ENCODE measurements at regions not wholly inside any gene's neighbourhood (a gene's known extent, or its start where the extent isn't known, plus 50 kb on each side); places are given as distances from the start of the nearest gene placed in this dataset.

DNA sequence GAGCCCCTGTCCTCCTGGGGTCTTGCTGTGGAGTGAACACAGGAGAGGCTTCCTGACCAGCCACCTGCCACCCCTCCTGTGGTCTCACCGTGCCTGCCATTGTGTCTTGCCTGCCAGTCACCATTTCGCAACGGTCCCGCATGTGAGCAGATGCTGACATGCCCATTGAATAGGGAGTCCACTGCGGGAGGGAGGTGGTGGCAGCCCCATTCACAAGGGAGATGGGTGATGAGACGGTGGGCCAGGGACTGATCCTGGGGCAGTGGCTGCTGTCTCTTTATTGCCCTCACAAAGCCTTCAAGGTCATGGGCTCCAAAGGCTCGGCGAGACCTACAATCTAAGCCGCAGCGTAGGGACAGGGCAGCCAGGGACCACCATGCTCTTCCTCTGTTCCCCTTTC is 76.0 kb upstream of the NPTX2 start:
- H3K23ac ChIP-seq (ENCODE audit: low read length) = no peak overlapping the region
- H3K4me2 ChIP-seq (ENCODE audit: low read length) = no peak overlapping the region
- H3K27me3 ChIP-seq (ENCODE audit: insufficient read depth, low read length, poor library complexity) = no peaks in the 10 kb centered on the region
- no CpG with 5 or more reads among the region's 10 CpGs for WGBS (ENCODE audit: extremely low coverage, insufficient coverage, low lambda C conversion rate)
- no peak overlapping the region for H3K27ac ChIP-seq (ENCODE audit: low read depth, low read length)
- no peak overlapping the region for H2BK120ac ChIP-seq (ENCODE audit: low read depth, low read length)
- H3K4me3 ChIP-seq (ENCODE audit: low read length) = no peak overlapping the region
- no peak overlapping the region for H3K4ac ChIP-seq (ENCODE audit: low read depth, low read length)
- no peaks in the 10 kb centered on the region for H3K4me1 ChIP-seq (ENCODE audit: control insufficient read depth, low read depth, low read length)
- H4K8ac ChIP-seq (ENCODE audit: low read depth, low read length) = no peak overlapping the region
- H2BK5ac ChIP-seq (ENCODE audit: low read length) = no peak overlapping the region
- H3K36me3 ChIP-seq (ENCODE audit: control insufficient read depth, insufficient read depth, low read length) = no peaks in the 10 kb centered on the region
- no peak overlapping the region for H3K18ac ChIP-seq (ENCODE audit: low read length)
- no peaks in the 10 kb centered on the region for H3K79me2 ChIP-seq (ENCODE audit: control insufficient read depth, insufficient read depth, low read length)
- H4K5ac ChIP-seq (ENCODE audit: low read length) = no peak overlapping the region
- no peak overlapping the region for H2BK15ac ChIP-seq (replicated peaks; ENCODE audit: low read depth)
- DNase-seq = no peak
- no peaks in the 10 kb centered on the region for H3K79me1 ChIP-seq (ENCODE audit: low read length)
- H3K9ac ChIP-seq (ENCODE audit: low read length) = no peak overlapping the region
- H2AK5ac ChIP-seq (ENCODE audit: low read length) = no peak overlapping the region
- no peak overlapping the region for H3K56ac ChIP-seq (ENCODE audit: low read length)

GRCh38 chr7:98539865-98540264 is 77.2 kb upstream of the NPTX2 start:
- H3K23ac ChIP-seq (ENCODE audit: low read length) = no peak overlapping the region
- H3K9ac ChIP-seq (ENCODE audit: low read length) = no peak overlapping the region
- H2BK15ac ChIP-seq (replicated peaks; ENCODE audit: low read depth) = no peak overlapping the region
- H3K4me3 ChIP-seq (ENCODE audit: low read length) = no peak overlapping the region
- H2AK5ac ChIP-seq (ENCODE audit: low read length) = no peak overlapping the region
- no CpG with 5 or more reads among the region's 1 CpG for WGBS (ENCODE audit: extremely low coverage, insufficient coverage, low lambda C conversion rate)
- H3K79me2 ChIP-seq (ENCODE audit: control insufficient read depth, insufficient read depth, low read length) = no peaks in the 10 kb centered on the region
- no peak overlapping the region for H2BK5ac ChIP-seq (ENCODE audit: low read length)
- no peak overlapping the region for H2BK120ac ChIP-seq (ENCODE audit: low read depth, low read length)
- no peak overlapping the region for H3K56ac ChIP-seq (ENCODE audit: low read length)
- no peaks in the 10 kb centered on the region for H3K27me3 ChIP-seq (ENCODE audit: insufficient read depth, low read length, poor library complexity)
- no peak overlapping the region for H3K4me2 ChIP-seq (ENCODE audit: low read length)
- H3K4me1 ChIP-seq (ENCODE audit: control insufficient read depth, low read depth, low read length) = no peaks in the 10 kb centered on the region
- H3K36me3 ChIP-seq (ENCODE audit: control insufficient read depth, insufficient read depth, low read length) = no peaks in the 10 kb centered on the region
- H3K4ac ChIP-seq (ENCODE audit: low read depth, low read length) = no peak overlapping the region
- H4K5ac ChIP-seq (ENCODE audit: low read length) = no peak overlapping the region
- H3K27ac ChIP-seq (ENCODE audit: low read depth, low read length) = no peak overlapping the region
- no peak for DNase-seq
- H4K8ac ChIP-seq (ENCODE audit: low read depth, low read length) = no peak overlapping the region
- H3K18ac ChIP-seq (ENCODE audit: low read length) = no peak overlapping the region
- H3K79me1 ChIP-seq (ENCODE audit: low read length) = no peaks in the 10 kb centered on the region

GRCh38 chr7:98536803-98537202 is 80.3 kb upstream of the NPTX2 start:
- H3K4me2 ChIP-seq (ENCODE audit: low read length) = no peak overlapping the region
- H4K8ac ChIP-seq (ENCODE audit: low read depth, low read length) = no peak overlapping the region
- no peak overlapping the region for H3K18ac ChIP-seq (ENCODE audit: low read length)
- no peak overlapping the region for H2BK120ac ChIP-seq (ENCODE audit: low read depth, low read length)
- H3K23ac ChIP-seq (ENCODE audit: low read length) = no peak overlapping the region
- no peaks in the 10 kb centered on the region for H3K79me1 ChIP-seq (ENCODE audit: low read length)
- H3K9ac ChIP-seq (ENCODE audit: low read length) = no peak overlapping the region
- H3K4ac ChIP-seq (ENCODE audit: low read depth, low read length) = no peak overlapping the region
- H3K56ac ChIP-seq (ENCODE audit: low read length) = no peak overlapping the region
- H3K79me2 ChIP-seq (ENCODE audit: control insufficient read depth, insufficient read depth, low read length) = no peaks in the 10 kb centered on the region
- no peaks in the 10 kb centered on the region for H3K27me3 ChIP-seq (ENCODE audit: insufficient read depth, low read length, poor library complexity)
- no peak overlapping the region for H3K4me3 ChIP-seq (ENCODE audit: low read length)
- no peaks in the 10 kb centered on the region for H3K36me3 ChIP-seq (ENCODE audit: control insufficient read depth, insufficient read depth, low read length)
- H4K5ac ChIP-seq (ENCODE audit: low read length) = no peak overlapping the region
- no peak overlapping the region for H3K27ac ChIP-seq (ENCODE audit: low read depth, low read length)
- DNase-seq = no peak
- H2AK5ac ChIP-seq (ENCODE audit: low read length) = no peak overlapping the region
- no peak overlapping the region for H2BK5ac ChIP-seq (ENCODE audit: low read length)
- H3K4me1 ChIP-seq (ENCODE audit: control insufficient read depth, low read depth, low read length) = no peaks in the 10 kb centered on the region
- H2BK15ac ChIP-seq (replicated peaks; ENCODE audit: low read depth) = no peak overlapping the region

DNA sequence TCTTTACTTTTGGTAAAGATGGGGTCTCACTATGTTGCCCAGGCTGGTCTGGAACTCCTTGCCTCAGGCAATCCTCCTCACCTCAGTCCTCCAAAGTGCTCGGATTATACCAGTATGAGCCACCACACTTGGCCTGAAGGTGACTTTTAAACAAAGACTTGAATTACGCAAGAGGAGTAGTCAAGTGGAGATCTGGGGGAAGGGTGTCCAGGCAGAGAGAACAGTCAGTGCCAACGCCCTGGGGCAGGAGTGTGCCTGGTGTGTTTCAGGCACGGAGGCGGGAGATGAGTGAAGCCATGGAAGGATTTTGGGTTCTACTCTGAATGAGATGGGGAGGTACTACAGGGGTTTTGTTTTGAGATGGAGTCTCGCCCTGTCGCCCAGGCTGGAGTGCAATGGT is 82.6 kb upstream of the NPTX2 start:
- WGBS (ENCODE audit: extremely low coverage, insufficient coverage, low lambda C conversion rate) = no CpG with 5 or more reads among the region's 7 CpGs
- no peak overlapping the region for H2BK120ac ChIP-seq (ENCODE audit: low read depth, low read length)
- no peak for DNase-seq
- no peak overlapping the region for H3K27ac ChIP-seq (ENCODE audit: low read depth, low read length)
- no peak overlapping the region for H2BK15ac ChIP-seq (replicated peaks; ENCODE audit: low read depth)
- no peak overlapping the region for H2AK5ac ChIP-seq (ENCODE audit: low read length)
- H3K79me2 ChIP-seq (ENCODE audit: control insufficient read depth, insufficient read depth, low read length) = no peaks in the 10 kb centered on the region
- H3K79me1 ChIP-seq (ENCODE audit: low read length) = no peaks in the 10 kb centered on the region
- H3K23ac ChIP-seq (ENCODE audit: low read length) = no peak overlapping the region
- H3K4me3 ChIP-seq (ENCODE audit: low read length) = no peak overlapping the region
- no peaks in the 10 kb centered on the region for H3K4me1 ChIP-seq (ENCODE audit: control insufficient read depth, low read depth, low read length)
- no peak overlapping the region for H3K9ac ChIP-seq (ENCODE audit: low read length)
- no peak overlapping the region for H3K4ac ChIP-seq (ENCODE audit: low read depth, low read length)
- no peak overlapping the region for H4K5ac ChIP-seq (ENCODE audit: low read length)
- no peak overlapping the region for H3K4me2 ChIP-seq (ENCODE audit: low read length)
- no peak overlapping the region for H2BK5ac ChIP-seq (ENCODE audit: low read length)
- no peak overlapping the region for H3K18ac ChIP-seq (ENCODE audit: low read length)
- no peaks in the 10 kb centered on the region for H3K27me3 ChIP-seq (ENCODE audit: insufficient read depth, low read length, poor library complexity)
- H3K36me3 ChIP-seq (ENCODE audit: control insufficient read depth, insufficient read depth, low read length) = no peaks in the 10 kb centered on the region
- H4K8ac ChIP-seq (ENCODE audit: low read depth, low read length) = no peak overlapping the region
- no peak overlapping the region for H3K56ac ChIP-seq (ENCODE audit: low read length)

- Histone ChIP-seq H3K79me2 (ENCODE audit: control insufficient read depth, insufficient read depth, low read length) (no peaks in the 10 kb centered on the region), H2BK5ac (ENCODE audit: low read length) (no peak overlapping the region), H3K27me3 (ENCODE audit: insufficient read depth, low read length, poor library complexity) (no peaks in the 10 kb centered on the region), H3K36me3 (ENCODE audit: control insufficient read depth, insufficient read depth, low read length) (no peaks in the 10 kb centered on the region), H3K79me1 (ENCODE audit: low read length) (no peaks in the 10 kb centered on the region), H3K4me3 (ENCODE audit: low read length) (no peak overlapping the region), H3K9ac (ENCODE audit: low read length) (no peak overlapping the region), H3K4me2 (ENCODE audit: low read length) (no peak overlapping the region), H2AK5ac (ENCODE audit: low read length) (no peak overlapping the region), H4K5ac (ENCODE audit: low read length) (no peak overlapping the region), H3K4ac (ENCODE audit: low read depth, low read length) (no peak overlapping the region), H3K23ac (ENCODE audit: low read length) (no peak overlapping the region), H3K27ac (ENCODE audit: low read depth, low read length) (no peak overlapping the region), H3K4me1 (ENCODE audit: control insufficient read depth, low read depth, low read length) (no peaks in the 10 kb centered on the region), H2BK15ac (replicated peaks; ENCODE audit: low read depth) (no peak overlapping the region), H3K56ac (ENCODE audit: low read length) (no peak overlapping the region), H3K18ac (ENCODE audit: low read length) (no peak overlapping the region), H4K8ac (ENCODE audit: low read depth, low read length) (no peak overlapping the region), H2BK120ac (ENCODE audit: low read depth, low read length) (no peak overlapping the region)
- WGBS (ENCODE audit: extremely low coverage, insufficient coverage, low lambda C conversion rate) = no CpG with 5 or more reads among the region's 3 CpGs
- DNase-seq = no peak
Observed at GRCh38 chr7:98531717-98532116, 85.4 kb upstream of the NPTX2 start.

- no peak overlapping the region for H2BK15ac ChIP-seq (replicated peaks; ENCODE audit: low read depth)
- no peaks in the 10 kb centered on the region for H3K79me1 ChIP-seq (ENCODE audit: low read length)
- H3K18ac ChIP-seq (ENCODE audit: low read length) = no peak overlapping the region
- no peaks in the 10 kb centered on the region for H3K79me2 ChIP-seq (ENCODE audit: control insufficient read depth, insufficient read depth, low read length)
- H2BK120ac ChIP-seq (ENCODE audit: low read depth, low read length) = no peak overlapping the region
- no peak overlapping the region for H3K4me3 ChIP-seq (ENCODE audit: low read length)
- no peak overlapping the region for H4K5ac ChIP-seq (ENCODE audit: low read length)
- no peak overlapping the region for H2BK5ac ChIP-seq (ENCODE audit: low read length)
- no peaks in the 10 kb centered on the region for H3K4me1 ChIP-seq (ENCODE audit: control insufficient read depth, low read depth, low read length)
- H3K36me3 ChIP-seq (ENCODE audit: control insufficient read depth, insufficient read depth, low read length) = no peaks in the 10 kb centered on the region
- H3K56ac ChIP-seq (ENCODE audit: low read length) = no peak overlapping the region
- H3K9ac ChIP-seq (ENCODE audit: low read length) = no peak overlapping the region
- no peak overlapping the region for H3K23ac ChIP-seq (ENCODE audit: low read length)
- H4K8ac ChIP-seq (ENCODE audit: low read depth, low read length) = no peak overlapping the region
- no peak overlapping the region for H3K27ac ChIP-seq (ENCODE audit: low read depth, low read length)
- no peak overlapping the region for H3K4ac ChIP-seq (ENCODE audit: low read depth, low read length)
- H2AK5ac ChIP-seq (ENCODE audit: low read length) = no peak overlapping the region
- H3K4me2 ChIP-seq (ENCODE audit: low read length) = no peak overlapping the region
- H3K27me3 ChIP-seq (ENCODE audit: insufficient read depth, low read length, poor library complexity) = no peaks in the 10 kb centered on the region
- WGBS (ENCODE audit: extremely low coverage, insufficient coverage, low lambda C conversion rate) = no CpG with 5 or more reads among the region's 8 CpGs
- DNase-seq = no peak
Observed at GRCh38 chr7:98528079-98528478, 89.0 kb upstream of the NPTX2 start.
